ENCODE measurements at regions not wholly inside any gene's neighbourhood (a gene's known extent, or its start where the extent isn't known, plus 50 kb on each side); places are given as distances from the start of the nearest gene placed in this dataset.

DNA sequence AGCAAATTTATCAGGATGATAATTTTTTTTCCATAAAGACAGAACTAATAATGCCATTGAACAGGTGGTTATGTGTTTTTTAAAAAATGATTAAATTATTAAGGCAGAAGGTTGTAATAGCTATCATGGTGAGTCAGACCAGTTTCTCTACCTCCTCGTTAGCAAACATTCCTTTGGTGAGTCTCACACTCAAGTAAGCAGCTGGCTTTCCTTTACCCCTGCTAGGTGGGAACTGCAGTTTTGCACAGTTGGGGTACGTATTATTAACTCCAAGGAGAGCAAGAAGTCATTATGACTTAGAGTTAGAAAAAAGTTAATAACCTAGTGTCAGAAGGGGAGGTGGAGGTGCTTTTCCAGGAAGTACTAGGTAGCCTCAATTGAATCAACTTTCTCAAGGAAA lies 165.3 kb downstream of the SNAPC1 start:
- H3K27ac ChIP-seq, result peak overlapping the region; percentile 84
- H3K9me3 ChIP-seq (ENCODE audit: severe bottlenecking), result no peaks in the 10 kb centered on the region
- no peak overlapping the region for H3K4me3 ChIP-seq (ENCODE audit: low read depth, low read length)
- no peak for DNase-seq
- H3K27me3 ChIP-seq (ENCODE audit: insufficient read depth, low read depth, severe bottlenecking), result no peaks in the 10 kb centered on the region
- TF ChIP-seq, protein P1, sequence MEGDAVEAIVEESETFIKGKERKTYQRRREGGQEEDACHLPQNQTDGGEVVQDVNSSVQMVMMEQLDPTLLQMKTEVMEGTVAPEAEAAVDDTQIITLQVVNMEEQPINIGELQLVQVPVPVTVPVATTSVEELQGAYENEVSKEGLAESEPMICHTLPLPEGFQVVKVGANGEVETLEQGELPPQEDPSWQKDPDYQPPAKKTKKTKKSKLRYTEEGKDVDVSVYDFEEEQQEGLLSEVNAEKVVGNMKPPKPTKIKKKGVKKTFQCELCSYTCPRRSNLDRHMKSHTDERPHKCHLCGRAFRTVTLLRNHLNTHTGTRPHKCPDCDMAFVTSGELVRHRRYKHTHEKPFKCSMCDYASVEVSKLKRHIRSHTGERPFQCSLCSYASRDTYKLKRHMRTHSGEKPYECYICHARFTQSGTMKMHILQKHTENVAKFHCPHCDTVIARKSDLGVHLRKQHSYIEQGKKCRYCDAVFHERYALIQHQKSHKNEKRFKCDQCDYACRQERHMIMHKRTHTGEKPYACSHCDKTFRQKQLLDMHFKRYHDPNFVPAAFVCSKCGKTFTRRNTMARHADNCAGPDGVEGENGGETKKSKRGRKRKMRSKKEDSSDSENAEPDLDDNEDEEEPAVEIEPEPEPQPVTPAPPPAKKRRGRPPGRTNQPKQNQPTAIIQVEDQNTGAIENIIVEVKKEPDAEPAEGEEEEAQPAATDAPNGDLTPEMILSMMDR (IDR thresholded peaks at IDR 0.05; ENCODE audit: low read depth, low read length), result no peak
- no peaks in the 10 kb centered on the region for H3K36me3 ChIP-seq

DNA sequence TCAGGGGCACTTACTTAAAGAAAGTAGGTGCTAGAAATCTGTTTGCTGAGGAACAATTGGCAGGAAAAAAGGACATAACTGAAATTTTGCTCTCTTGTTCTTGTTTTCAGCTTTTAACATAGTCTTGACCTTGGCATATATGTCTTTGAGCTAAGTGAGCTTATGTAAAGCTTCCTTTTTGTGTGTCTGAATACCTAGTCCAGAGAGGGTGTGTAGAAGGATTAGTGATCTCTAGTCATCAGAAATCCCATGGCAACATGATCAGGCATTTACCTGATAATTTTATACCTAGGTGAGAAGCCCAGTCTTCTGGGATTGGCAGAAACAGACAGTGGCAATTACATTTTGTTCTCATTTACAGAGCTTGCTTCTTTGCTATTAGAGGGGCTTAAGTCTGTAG lies 166.1 kb downstream of the SNAPC1 start:
- no peak for DNase-seq
- TF ChIP-seq, protein P1 (IDR thresholded peaks at IDR 0.05; ENCODE audit: low read depth, low read length), result no peak
- Histone ChIP-seq H3K27me3 (ENCODE audit: insufficient read depth, low read depth, severe bottlenecking) (no peaks in the 10 kb centered on the region), H3K9me3 (ENCODE audit: severe bottlenecking) (no peaks in the 10 kb centered on the region), H3K4me3 (ENCODE audit: low read depth, low read length) (no peak overlapping the region), H3K27ac (peak overlapping the region; percentile 84), H3K36me3 (no peaks in the 10 kb centered on the region)

DNA sequence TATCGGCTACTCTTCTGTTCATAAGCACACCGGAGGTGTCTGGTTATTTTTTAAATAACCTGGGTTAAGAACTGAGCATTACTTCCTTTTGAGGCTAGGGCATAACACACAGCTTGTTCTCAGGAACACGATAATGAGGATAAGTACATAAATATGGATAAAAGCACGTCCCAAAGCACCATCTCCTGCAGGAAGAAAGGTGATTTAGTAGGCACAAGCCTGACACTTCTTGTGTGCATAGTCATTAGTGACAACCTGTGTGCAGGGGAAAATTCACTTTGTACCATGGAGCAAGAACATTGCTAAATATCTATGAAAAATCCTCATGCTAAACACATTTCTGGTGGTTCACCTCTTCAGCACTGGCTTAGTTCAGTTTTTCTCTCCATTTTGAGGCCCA lies 166.5 kb downstream of the SNAPC1 start:
- TF ChIP-seq, protein P1 (IDR thresholded peaks at IDR 0.05; ENCODE audit: low read depth, low read length), result no peak
- Histone ChIP-seq H3K9me3 (ENCODE audit: severe bottlenecking) (no peaks in the 10 kb centered on the region), H3K4me3 (ENCODE audit: low read depth, low read length) (no peak overlapping the region), H3K36me3 (no peaks in the 10 kb centered on the region), H3K27me3 (ENCODE audit: insufficient read depth, low read depth, severe bottlenecking) (no peaks in the 10 kb centered on the region), H3K27ac (peak overlapping the region; percentile 84)
- no peak for DNase-seq

DNA sequence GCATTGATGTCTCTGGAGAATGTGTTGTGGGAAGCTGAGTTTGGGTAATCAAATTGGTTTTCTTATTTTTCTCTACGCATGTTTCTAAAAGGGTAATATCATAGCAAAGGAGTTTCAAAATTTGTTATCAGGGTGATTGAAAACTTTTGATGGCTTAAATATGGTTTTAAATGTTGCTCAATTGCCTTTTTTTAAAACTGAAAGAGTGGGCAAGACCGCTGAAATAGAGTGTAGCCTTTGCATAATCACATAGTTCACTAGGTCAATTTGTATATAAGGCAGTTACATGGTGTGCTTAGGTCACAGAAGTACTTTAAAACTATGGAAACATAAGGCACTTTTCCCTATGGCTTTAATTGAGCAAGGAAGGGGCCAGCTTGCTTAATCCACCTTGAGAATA lies 167.4 kb downstream of the SNAPC1 start:
- Histone ChIP-seq H3K27me3 (ENCODE audit: insufficient read depth, low read depth, severe bottlenecking) (no peaks in the 10 kb centered on the region), H3K4me3 (ENCODE audit: low read depth, low read length) (peak overlapping the region; percentile 11; the same call in 1 of the 2 replicates), H3K27ac (peak overlapping the region; percentile 84), H3K36me3 (no peaks in the 10 kb centered on the region), H3K9me3 (ENCODE audit: severe bottlenecking) (no peaks in the 10 kb centered on the region)
- no peak for DNase-seq
- TF ChIP-seq, protein P1 (IDR thresholded peaks at IDR 0.05; ENCODE audit: low read depth, low read length), result no peak

DNA sequence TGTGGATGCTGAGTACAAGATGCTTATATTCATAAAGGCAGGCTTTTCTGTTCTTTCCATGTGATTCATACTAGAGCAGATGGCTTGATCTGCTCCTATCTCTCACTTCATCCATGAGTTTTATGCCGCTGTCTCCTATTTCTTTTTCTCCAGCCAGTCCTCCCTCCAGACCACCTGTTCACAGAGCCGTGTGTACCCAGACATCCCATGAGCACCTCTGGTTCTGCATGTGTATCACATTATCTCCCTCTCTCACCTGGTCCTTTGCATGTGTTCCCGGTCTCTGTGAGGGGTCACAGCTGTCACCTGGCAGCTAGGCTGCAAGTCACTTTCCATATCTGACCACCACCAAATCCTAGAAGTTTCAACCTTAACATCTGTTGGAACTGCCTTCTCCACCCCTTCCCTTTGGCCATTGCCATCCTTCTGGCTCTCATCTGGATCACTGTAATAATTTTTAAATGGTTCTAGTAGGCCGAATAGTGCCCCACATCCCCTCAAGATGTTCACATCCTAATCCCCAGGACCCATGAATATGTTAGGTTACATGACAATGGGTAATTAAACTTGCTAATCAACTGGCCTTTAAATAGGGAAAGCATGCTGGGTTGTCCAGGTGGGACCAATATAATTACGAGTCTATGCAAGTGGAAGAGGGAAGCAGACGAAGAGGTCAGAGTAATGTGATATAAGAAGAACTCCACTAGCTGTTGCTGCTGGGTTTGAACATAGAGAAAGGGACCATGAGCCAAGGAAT lies 168.1 kb downstream of the SNAPC1 start:
- peak overlapping the region; percentile 84 for H3K27ac ChIP-seq
- H3K27me3 ChIP-seq (ENCODE audit: insufficient read depth, low read depth, severe bottlenecking), result no peaks in the 10 kb centered on the region
- TF ChIP-seq, protein P1 (IDR thresholded peaks at IDR 0.05; ENCODE audit: low read depth, low read length), result no peak
- H3K36me3 ChIP-seq, result no peaks in the 10 kb centered on the region
- no peak overlapping the region for H3K4me3 ChIP-seq (ENCODE audit: low read depth, low read length)
- no peaks in the 10 kb centered on the region for H3K9me3 ChIP-seq (ENCODE audit: severe bottlenecking)
- DNase-seq, result peak; percentile 61

DNA sequence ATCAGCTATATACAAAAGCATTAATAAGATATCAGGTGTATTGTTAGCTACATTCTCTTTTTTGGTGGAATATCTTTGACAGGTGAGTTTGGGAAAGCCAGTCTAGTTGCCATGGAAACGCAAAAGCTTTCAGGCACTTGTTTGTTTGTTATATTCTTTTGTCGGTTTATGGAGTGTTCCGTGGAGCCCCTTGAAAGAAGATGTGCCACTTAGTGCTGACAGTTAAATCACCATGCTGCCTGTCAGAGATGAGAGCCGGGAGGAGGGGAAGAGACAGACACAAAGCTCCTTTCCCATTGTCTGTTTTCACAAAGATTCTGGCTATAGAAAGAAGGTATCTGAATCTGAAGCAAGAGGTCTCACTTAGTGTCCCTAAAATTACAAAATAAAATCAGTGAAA lies 170.8 kb downstream of the SNAPC1 start:
- DNase-seq, result no peak
- TF ChIP-seq, protein P1 (IDR thresholded peaks at IDR 0.05; ENCODE audit: low read depth, low read length), result no peak

More for the DNA sequence above, 170.8 kb downstream of the SNAPC1 start:
- Histone ChIP-seq H3K27me3 (ENCODE audit: insufficient read depth, low read depth, severe bottlenecking) (no peaks in the 10 kb centered on the region), H3K9me3 (ENCODE audit: severe bottlenecking) (no peaks in the 10 kb centered on the region), H3K27ac (no peak overlapping the region), H3K36me3 (no peaks in the 10 kb centered on the region), H3K4me3 (ENCODE audit: low read depth, low read length) (no peak overlapping the region)
